Mammary epithelial cell (primary cell): ENCODE measurements at regions not wholly inside any gene's neighbourhood (a gene's known extent, or its start where the extent isn't known, plus 50 kb on each side); places are given as distances from the start of the nearest gene placed in this dataset.

ENCODE experiments used
- EZH2 ChIP-seq: IDR thresholded peaks from 2 replicates; pipeline ENCODE4 v1.6.1; 2012; ENCODE audit warnings: low read length, inconsistent platforms, borderline replicate concordance
- TF ChIP-seq, protein P1 (sequence below), 2 donors: IDR thresholded peaks in 1 of 2; conservative IDR thresholded peaks in 1 of 2; 2 replicates each; pipeline ENCODE4 v1.5.1; 2011 to 2012; ENCODE audit warnings: inconsistent platforms in 2 of 2, low read length in 2 of 2, mild to moderate bottlenecking in 2 of 2, control low read depth in 1 of 2, low read depth in 1 of 2; ENCODE audit not compliant: insufficient read depth in 1 of 2; ENCODE audit errors: extremely low read depth in 1 of 2

- TF ChIP-seq, protein P1, sequence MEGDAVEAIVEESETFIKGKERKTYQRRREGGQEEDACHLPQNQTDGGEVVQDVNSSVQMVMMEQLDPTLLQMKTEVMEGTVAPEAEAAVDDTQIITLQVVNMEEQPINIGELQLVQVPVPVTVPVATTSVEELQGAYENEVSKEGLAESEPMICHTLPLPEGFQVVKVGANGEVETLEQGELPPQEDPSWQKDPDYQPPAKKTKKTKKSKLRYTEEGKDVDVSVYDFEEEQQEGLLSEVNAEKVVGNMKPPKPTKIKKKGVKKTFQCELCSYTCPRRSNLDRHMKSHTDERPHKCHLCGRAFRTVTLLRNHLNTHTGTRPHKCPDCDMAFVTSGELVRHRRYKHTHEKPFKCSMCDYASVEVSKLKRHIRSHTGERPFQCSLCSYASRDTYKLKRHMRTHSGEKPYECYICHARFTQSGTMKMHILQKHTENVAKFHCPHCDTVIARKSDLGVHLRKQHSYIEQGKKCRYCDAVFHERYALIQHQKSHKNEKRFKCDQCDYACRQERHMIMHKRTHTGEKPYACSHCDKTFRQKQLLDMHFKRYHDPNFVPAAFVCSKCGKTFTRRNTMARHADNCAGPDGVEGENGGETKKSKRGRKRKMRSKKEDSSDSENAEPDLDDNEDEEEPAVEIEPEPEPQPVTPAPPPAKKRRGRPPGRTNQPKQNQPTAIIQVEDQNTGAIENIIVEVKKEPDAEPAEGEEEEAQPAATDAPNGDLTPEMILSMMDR (conservative IDR thresholded peaks at IDR 0.05 in 1 of 2, IDR thresholded peaks at IDR 0.05 in 1 of 2; ENCODE audit: extremely low read depth in 1 of 2, insufficient read depth in 1 of 2, low read depth in 1 of 2, low read length in 2 of 2), result no peak
- TF ChIP-seq EZH2, result no peak
These were observed 482.3 kb upstream of the JARID2 start for GRCh38 chr6:14763616-14764015.
